GM19463 (cell line): ENCODE measurements at regions not wholly inside any gene's neighbourhood (a gene's known extent, or its start where the extent isn't known, plus 50 kb on each side); places are given as distances from the start of the nearest gene placed in this dataset.
A peak's percentile ranks its signal among the peaks of the same experiment; 100 is the strongest.
"Not testable (repeated sequence)": the region's sequence is repeated elsewhere in the genome, so short reads cannot be mapped to it uniquely, and the experiment has no call there.

Experiments
- ATAC-seq: cut with Tn5 transposase; IDR thresholded peaks from one replicate; pipeline ENCODE4 v1.9.1; 2021; ENCODE audit warnings: mild to moderate bottlenecking, moderate library complexity; ENCODE audit not compliant: unreplicated experiment

- no peak for ATAC-seq
These were observed 205.3 kb downstream of the SOX2 start for GRCh38 chr3:181917027-181917426.

GRCh38 chr3:181919375-181919774, 207.7 kb downstream of the SOX2 start:
- ATAC-seq, result no peak

DNA sequence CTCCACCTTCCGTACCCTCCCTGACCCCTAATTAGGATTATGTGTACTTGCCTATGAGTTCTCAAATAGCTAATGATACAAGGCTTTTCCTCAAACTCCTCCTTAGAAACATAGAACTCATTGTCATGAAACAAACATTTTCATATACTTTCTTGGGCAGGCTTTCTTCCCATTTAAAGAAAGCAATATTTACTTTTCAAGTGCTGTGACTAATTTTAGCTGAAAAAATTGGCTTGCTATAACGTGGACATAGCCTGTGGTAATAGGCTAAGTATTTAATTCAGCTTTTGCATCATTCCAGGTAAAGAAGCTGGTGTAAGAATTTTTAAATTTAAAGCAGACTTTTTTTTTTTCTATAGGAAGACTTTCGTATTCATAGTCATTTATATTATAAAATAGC, 208.7 kb downstream of the SOX2 start:
- ATAC-seq, result no peak

DNA sequence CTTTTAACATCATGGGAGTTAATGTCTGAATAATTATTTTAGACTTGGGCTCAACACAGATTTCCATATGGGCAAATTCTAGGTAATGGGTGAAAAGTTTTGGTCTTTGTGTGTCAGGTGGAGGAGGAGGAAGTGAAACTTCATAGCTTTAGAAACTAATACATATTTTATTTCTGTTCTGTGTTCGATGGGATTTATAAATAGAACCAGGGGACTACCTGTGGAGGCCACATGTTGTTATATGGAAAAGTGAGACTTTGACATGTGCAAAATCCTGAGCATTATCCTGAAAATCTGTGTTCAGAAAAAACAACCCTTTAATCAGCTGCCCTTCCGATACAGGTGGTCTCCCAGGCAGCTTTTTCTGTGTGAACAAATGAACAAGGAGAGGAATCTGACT, 209.5 kb downstream of the SOX2 start:
- ATAC-seq, result peak; percentile 87

- ATAC-seq, result not testable (repeated sequence)
These were observed 214.1 kb downstream of the SOX2 start for GRCh38 chr3:181925841-181926240.

DNA sequence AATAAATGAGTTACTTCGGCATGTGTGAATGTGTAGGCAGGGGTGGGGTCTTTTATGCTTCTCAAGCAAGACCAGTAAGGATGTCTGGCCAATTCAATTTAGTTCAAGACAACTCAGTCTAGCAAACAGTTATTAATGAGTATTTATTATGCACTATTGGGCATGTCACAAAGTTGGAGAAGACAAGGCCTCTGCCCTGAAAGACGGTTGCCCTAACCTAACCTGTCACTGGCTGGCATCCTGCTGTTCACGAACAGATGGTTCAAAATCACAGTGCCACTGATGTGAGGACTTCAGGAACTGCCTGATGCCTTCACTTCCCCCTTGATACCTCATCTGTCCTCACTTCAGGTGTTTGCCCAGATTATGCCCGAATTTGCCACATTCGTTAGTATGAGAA, 217.8 kb downstream of the SOX2 start:
- ATAC-seq, result no peak

- ATAC-seq, result no peak
These were observed 218.4 kb downstream of the SOX2 start for GRCh38 chr3:181930105-181930504.

- ATAC-seq, result no peak
These were observed 220.3 kb downstream of the SOX2 start for GRCh38 chr3:181932039-181932438.

GRCh38 chr3:181933052-181933618, 221.4 kb downstream of the SOX2 start:
- peak; percentile 38 for ATAC-seq

GRCh38 chr3:181935915-181936314, 224.2 kb downstream of the SOX2 start:
- ATAC-seq, result no peak

- no peak for ATAC-seq
These were observed 225.0 kb downstream of the SOX2 start for GRCh38 chr3:181936774-181937173.

DNA sequence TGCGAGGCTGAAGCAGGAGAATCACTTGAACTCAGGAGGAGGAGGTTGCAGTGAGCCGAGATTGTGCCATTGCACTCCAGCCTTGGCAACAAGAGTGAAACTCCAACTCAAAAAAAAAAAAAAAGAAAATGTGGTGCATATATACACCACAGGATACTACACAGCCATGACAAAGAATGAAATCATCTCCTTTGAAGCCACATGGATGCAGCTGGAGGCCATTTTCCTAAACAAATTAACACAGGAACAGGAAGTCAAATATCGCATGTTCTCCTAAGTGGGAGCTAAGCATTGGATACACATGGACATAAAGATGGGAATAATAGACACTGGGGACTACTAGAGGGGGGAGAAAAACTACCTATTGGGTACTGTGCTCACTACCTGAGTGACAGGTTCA, 226.9 kb downstream of the SOX2 start:
- not testable (repeated sequence) for ATAC-seq

- no peak for ATAC-seq
These were observed 229.0 kb downstream of the SOX2 start for GRCh38 chr3:181940703-181941102.

DNA sequence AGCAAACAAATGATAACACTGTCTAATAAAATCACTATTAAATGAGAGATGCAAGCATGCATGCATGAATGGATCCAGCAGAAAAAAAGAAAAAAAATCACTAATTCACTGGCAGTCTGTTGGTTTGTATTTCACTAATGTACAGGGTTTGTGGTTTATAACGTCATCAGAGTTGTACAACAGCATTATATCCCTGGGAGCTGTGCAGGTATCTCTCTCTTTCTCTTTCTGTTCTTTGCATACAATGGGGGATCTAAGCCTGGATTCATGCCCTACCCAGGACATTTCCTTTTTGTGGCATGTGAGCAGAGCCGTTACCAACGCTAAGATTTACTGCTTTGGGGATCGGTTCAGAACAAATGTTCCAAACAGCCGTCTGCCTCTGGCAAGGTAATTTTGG, 229.5 kb downstream of the SOX2 start:
- ATAC-seq, result no peak

DNA sequence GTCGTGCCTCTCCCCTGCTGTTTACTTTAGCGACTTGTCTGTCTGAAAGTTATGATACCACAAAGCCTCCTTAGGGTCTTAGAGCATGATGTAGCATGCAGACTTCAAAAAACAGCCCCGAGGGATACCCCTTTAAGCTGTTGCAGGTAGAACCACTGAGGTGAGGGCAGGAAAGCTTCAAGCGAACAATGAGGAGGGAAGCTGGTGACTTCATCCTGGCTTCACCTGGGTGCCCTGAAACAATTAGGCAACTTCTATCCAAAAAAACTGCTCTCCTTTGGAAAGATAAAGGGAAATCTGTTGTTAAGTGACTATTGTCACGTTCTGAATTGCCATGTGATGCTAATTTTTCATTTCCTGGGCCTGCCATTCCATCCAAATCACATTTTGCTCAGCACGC, 231.6 kb downstream of the SOX2 start:
- ATAC-seq, result no peak

GRCh38 chr3:181947606-181948005, 235.9 kb downstream of the SOX2 start:
- ATAC-seq, result no peak

DNA sequence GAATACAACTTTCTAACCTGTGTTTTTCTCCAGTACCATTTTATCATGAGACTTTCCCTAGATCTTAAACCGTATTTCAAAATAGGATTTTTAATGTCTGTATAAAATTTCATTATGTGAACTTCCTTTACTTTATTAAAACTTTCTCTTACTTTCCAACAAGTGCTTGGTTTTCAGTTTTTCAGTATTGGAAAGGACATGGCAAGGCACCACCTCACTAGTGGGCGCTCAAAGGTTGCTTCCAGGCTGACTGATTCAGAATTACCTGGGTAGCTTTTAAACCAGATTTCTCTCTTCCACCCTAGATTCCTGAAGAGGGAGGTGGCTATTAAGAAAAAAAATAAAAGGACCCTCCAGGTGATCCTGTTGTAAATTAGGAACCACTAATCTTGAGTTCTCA, 236.6 kb downstream of the SOX2 start:
- ATAC-seq, result no peak

DNA sequence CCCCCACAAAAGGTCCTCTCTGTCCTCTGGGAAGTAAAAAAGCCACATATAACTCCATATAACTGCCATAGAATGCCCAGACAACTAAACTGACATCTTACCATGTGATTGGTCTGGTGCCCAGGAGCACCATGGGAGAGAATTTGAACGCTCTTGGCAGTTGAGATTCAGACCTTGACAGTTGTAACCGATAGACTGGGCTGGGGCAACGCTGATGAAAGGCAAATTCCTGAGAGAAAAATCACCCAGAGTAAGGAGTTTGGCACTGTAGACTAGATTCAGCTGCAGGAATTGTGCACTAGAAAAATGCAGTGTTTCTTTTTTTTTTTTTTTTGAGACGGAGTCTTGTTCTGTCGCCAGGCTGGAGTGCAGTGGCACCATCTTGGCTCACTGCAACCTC, 240.5 kb downstream of the SOX2 start:
- no peak for ATAC-seq

DNA sequence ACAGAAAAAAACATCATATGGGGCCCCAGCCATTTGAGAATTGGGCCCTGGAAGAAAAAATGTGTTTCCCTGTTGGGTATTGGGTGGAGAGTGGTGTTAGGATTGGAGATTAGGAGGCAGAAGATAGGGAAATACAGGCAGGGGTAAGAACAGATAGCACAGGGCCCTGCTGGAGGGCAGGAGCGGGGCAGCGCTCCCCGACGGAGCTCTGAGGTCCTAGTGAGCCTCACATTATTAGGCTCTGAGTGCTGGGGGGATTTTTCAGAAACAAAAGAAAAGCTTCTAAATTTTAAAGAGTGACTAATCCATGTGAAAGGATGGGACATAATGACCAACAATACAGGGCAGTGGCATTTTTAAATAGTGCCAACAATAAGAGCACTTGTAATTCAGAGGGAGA, 241.2 kb downstream of the SOX2 start:
- ATAC-seq, result no peak

DNA sequence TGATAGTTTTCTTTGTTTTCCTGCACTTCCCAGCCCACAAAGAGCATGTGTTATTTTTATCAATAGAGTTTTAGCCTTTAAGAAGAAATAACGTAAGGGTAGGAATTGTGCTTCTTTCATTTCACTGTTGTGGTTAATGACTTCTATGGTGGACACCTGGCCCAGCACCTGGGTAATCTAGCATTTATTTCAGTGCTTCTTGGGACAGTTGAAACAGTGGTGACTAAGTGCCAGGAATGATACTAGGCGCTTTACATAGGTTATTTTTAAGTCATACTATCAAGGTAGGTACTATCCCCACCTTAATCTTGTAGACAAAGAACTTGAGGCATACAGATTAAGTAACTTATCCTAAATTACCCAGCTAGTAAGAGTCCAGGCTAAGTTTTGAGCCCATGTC, 243.8 kb downstream of the SOX2 start:
- ATAC-seq, result no peak

- ATAC-seq, result no peak
These were observed 244.4 kb downstream of the SOX2 start for GRCh38 chr3:181956122-181956521.

DNA sequence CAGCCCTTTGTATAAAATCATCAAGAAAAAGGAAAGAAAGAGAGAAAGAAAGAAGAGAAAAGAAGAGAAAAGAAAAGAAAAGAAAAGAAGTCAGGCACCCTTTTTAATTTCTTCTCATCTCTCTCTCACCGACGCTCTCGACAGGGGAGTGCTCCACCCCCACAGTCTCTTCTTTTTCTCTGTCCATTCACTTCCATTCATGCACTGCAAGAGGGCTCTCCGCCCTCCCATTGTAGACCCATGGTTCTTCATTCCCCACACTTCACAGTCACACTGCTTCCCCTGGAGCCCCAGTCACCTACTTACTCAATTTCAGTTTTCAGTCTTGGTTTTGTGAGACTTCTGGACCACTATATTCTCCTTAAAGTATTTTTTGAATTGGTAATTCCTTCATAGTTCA, 254.7 kb downstream of the SOX2 start:
- ATAC-seq, result no peak

DNA sequence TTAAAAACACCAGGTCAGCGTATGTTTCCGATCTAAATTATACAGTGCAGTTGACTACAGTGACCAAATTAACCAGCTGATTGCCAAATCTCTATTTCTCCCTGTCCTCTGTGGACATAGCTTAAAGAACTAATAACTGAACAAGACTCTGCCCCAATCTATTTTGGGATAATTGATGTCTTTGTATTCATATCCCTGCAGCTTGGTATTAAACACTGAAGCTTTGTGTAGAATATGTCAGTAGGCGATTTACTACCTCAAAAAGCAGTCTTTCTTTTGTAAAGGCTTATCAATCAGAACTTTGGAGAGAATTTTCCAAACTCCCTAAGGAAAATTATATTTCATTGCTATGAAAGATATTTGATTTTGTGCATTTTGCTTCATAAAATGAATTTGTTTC, 258.2 kb downstream of the SOX2 start:
- no peak for ATAC-seq

DNA sequence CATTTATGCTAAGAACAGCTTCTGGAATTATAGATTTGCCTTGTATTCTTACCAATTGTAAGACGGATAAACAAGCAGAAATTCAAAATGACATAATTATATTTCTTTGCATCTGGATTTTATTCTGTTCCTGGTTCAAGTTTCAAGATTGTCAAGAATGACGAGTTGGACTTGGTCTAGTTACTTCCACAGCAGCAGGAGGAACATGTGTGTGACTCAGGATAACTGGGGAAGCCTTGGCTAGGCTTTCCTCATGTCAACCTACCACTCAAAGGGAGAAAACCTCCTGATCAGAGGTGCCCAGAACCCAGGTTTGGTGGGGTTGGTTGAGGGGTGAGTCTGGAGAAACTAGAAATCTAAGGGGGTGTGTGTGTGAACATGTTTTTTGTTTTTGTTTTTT, 259.7 kb downstream of the SOX2 start:
- no peak for ATAC-seq
